LNCaP clone FGC (cell line): ENCODE measurements at regions not wholly inside any gene's neighbourhood (a gene's known extent, or its start where the extent isn't known, plus 50 kb on each side); places are given as distances from the start of the nearest gene placed in this dataset.

ENCODE experiments used
- DNase-seq: peaks from one replicate; pipeline ENCODE4 v3.0.0-alpha.2; 2011; ENCODE audit warnings: low read depth
- H3K4me3 ChIP-seq: 2 replicates; pipeline ENCODE4 v1.5.1; 2011; ENCODE audit warnings: mild to moderate bottlenecking, low read depth, low read length, control low read depth
- TF ChIP-seq, protein P1 (sequence below): IDR thresholded peaks from 2 replicates; pipeline ENCODE4 v1.5.1; 2012; ENCODE audit warnings: mild to moderate bottlenecking; ENCODE audit not compliant: control insufficient read depth, insufficient read depth; ENCODE audit errors: extremely low read depth

- TF ChIP-seq, protein P1, sequence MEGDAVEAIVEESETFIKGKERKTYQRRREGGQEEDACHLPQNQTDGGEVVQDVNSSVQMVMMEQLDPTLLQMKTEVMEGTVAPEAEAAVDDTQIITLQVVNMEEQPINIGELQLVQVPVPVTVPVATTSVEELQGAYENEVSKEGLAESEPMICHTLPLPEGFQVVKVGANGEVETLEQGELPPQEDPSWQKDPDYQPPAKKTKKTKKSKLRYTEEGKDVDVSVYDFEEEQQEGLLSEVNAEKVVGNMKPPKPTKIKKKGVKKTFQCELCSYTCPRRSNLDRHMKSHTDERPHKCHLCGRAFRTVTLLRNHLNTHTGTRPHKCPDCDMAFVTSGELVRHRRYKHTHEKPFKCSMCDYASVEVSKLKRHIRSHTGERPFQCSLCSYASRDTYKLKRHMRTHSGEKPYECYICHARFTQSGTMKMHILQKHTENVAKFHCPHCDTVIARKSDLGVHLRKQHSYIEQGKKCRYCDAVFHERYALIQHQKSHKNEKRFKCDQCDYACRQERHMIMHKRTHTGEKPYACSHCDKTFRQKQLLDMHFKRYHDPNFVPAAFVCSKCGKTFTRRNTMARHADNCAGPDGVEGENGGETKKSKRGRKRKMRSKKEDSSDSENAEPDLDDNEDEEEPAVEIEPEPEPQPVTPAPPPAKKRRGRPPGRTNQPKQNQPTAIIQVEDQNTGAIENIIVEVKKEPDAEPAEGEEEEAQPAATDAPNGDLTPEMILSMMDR, result no peak
These were observed 188.3 kb upstream of the THBS1 start for GRCh38 chr15:39392469-39393047.

DNA sequence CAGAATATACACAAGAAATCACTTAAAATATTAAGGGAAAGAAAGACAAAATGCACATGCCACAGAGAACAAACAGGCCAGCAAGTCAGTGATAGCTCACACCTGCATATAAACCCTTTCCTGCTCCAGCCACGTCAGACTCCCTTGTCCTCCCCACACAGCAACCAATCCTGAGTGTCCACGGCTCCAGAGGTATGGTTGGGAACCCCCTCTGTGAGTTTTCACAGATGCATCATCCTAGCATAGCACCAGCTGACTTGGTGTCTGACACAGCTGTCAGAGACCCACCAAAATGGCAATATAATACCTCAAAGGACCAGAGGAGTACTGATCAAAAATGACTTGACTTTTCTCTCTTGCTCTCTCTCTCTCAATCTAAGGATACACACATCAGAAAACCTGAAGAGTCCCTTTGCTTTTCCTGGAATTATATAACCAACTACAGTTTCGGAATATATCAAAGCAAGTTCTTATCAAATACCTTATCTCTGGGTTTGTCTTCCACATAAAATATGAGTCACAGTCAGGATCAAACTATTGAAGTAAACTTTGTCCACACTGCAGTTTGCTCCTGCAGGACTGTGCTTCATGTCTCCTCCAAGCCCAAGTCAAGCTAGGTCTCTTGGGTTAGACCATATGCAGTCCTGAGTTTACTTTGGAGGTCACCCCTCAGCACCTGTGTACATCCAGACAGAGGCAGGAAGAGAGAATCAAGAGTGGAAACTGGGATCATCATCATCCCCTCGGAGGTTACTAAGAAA lies 187.1 kb upstream of the THBS1 start:
- no peak overlapping the region for H3K4me3 ChIP-seq
- no peak for DNase-seq

More at GRCh38 chr15:39392469-39393047, 188.3 kb upstream of the THBS1 start:
- no peak overlapping the region for H3K4me3 ChIP-seq
- DNase-seq, result no peak

GRCh38 chr15:39394496-39394895 lies 186.4 kb upstream of the THBS1 start:
- no peak overlapping the region for H3K4me3 ChIP-seq
- peak; percentile 70 for DNase-seq
- TF ChIP-seq, protein P1, result no peak

More for the DNA sequence above, 187.1 kb upstream of the THBS1 start:
- TF ChIP-seq, protein P1, result no peak

DNA sequence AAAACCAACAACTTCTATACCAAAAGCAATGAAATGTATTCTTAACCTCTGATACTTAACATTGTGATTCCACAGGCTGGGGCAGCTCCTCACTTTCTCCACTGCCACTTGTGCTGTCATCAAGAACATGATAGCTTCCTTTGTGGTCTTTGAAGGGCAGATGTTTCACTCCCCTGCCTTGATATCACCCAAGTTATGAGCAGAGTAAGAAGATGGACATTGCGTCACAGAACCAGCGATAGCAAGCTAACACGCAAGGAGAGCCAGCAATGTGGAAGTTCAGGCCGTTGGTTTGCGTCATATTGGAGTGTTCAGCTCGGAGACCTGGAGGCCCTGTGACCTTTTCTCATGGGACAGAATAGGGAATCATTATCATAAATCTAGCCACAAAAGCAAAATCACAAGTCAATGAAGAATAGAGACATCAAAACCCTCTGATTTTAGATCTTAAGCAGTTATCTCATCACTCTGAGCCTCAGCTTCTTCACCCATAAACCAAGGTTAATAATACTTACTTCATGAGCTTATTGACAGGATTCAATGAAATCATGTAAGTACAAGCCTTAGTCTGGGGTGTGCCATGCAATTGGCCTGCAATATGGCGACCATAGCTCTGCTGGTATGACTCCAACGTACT lies 183.8 kb upstream of the THBS1 start:
- no peak for DNase-seq
- H3K4me3 ChIP-seq, result no peak overlapping the region
- TF ChIP-seq, protein P1, result no peak

DNA sequence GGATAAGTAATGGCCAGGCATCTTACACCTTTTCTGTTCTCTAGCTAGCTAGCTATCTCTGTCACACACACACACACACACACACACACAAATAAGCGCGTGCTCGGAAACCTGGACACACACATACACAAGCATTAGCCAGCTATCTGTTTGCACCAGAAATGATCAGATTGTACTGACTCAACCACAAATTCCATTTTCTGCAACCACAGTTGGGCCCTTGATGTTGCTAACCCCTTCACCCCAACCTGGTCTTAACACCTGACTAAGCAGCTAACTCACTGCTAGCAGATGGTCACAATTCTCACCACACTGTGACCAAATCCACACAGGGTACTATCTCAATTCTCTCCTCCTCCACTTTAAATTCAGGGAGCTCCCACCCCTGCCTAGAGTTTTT lies 183.0 kb upstream of the THBS1 start:
- no peak for DNase-seq
- no peak overlapping the region for H3K4me3 ChIP-seq
- TF ChIP-seq, protein P1, result no peak

DNA sequence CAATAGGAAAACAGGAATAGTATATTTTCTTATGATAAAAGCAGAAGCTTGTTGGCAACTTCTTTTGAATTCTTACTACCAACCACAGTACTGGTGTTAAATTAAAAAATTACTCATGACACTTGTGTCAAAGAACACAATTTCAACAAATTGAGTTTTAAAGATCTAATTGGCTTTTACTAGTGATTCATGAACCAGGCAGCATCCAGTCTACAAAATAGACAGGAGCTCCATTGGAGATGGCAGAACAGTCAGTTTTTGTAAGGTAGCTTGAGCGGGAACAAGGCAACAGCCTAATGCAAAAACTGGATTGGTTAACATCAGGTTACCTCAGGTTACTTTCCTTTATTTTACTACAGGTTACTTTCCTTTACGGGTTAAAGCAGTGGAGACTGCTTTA lies 181.3 kb upstream of the THBS1 start:
- TF ChIP-seq, protein P1, result no peak

More for the DNA sequence above, 181.3 kb upstream of the THBS1 start:
- DNase-seq, result no peak
- H3K4me3 ChIP-seq, result no peak overlapping the region
